ENCODE measurements at regions not wholly inside any gene's neighbourhood (a gene's known extent, or its start where the extent isn't known, plus 50 kb on each side); places are given as distances from the start of the nearest gene placed in this dataset.

GRCh38 chr1:37097731-37098130 lies 63.4 kb upstream of the GRIK3 start:
- TF ChIP-seq CTCF (IDR thresholded peaks at IDR 0.05), result no peak
- TF ChIP-seq POLR2A (IDR thresholded peaks at IDR 0.05), result no peak
